ENCODE measurements at regions not wholly inside any gene's neighbourhood (a gene's known extent, or its start where the extent isn't known, plus 50 kb on each side); places are given as distances from the start of the nearest gene placed in this dataset.

- TF ChIP-seq WRNIP1 (IDR thresholded peaks at IDR 0.05; ENCODE audit: borderline replicate concordance, low read depth, low read length) (no peak), BHLHE40 (IDR thresholded peaks at IDR 0.05; ENCODE audit: borderline replicate concordance in 1 of 2, low read depth in 2 of 2, low read length in 1 of 2) (no peak), RAD21 (IDR thresholded peaks at IDR 0.05; ENCODE audit: insufficient read depth, low read depth, low read length) (no peak), ZNF274 (IDR thresholded peaks at IDR 0.05; ENCODE audit: insufficient read depth, insufficient read length) (no peak), ZNF384 (IDR thresholded peaks at IDR 0.05; ENCODE audit: borderline replicate concordance, low read depth, low read length) (no peak), E2F8 (IDR thresholded peaks at IDR 0.05; ENCODE audit: low read depth, partially characterized antibody) (no peak), MYC (IDR thresholded peaks at IDR 0.05; ENCODE audit: insufficient read depth, insufficient read length, insufficient replicate concordance, low read length, severe bottlenecking) (no peak), YY1 (IDR thresholded peaks at IDR 0.05; ENCODE audit: low read depth, low read length) (no peak), EED (IDR thresholded peaks at IDR 0.05; ENCODE audit: low read depth) (no peak)
- TF ChIP-seq, protein P1, sequence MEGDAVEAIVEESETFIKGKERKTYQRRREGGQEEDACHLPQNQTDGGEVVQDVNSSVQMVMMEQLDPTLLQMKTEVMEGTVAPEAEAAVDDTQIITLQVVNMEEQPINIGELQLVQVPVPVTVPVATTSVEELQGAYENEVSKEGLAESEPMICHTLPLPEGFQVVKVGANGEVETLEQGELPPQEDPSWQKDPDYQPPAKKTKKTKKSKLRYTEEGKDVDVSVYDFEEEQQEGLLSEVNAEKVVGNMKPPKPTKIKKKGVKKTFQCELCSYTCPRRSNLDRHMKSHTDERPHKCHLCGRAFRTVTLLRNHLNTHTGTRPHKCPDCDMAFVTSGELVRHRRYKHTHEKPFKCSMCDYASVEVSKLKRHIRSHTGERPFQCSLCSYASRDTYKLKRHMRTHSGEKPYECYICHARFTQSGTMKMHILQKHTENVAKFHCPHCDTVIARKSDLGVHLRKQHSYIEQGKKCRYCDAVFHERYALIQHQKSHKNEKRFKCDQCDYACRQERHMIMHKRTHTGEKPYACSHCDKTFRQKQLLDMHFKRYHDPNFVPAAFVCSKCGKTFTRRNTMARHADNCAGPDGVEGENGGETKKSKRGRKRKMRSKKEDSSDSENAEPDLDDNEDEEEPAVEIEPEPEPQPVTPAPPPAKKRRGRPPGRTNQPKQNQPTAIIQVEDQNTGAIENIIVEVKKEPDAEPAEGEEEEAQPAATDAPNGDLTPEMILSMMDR (IDR thresholded peaks at IDR 0.05 in 2 of 3, conservative IDR thresholded peaks at IDR 0.05 in 1 of 3; ENCODE audit: control insufficient read depth in 2 of 3, extremely low read depth in 1 of 3, insufficient read depth in 1 of 3, low read depth in 3 of 3, low read length in 3 of 3), result no peak
- TF ChIP-seq, protein P2, sequence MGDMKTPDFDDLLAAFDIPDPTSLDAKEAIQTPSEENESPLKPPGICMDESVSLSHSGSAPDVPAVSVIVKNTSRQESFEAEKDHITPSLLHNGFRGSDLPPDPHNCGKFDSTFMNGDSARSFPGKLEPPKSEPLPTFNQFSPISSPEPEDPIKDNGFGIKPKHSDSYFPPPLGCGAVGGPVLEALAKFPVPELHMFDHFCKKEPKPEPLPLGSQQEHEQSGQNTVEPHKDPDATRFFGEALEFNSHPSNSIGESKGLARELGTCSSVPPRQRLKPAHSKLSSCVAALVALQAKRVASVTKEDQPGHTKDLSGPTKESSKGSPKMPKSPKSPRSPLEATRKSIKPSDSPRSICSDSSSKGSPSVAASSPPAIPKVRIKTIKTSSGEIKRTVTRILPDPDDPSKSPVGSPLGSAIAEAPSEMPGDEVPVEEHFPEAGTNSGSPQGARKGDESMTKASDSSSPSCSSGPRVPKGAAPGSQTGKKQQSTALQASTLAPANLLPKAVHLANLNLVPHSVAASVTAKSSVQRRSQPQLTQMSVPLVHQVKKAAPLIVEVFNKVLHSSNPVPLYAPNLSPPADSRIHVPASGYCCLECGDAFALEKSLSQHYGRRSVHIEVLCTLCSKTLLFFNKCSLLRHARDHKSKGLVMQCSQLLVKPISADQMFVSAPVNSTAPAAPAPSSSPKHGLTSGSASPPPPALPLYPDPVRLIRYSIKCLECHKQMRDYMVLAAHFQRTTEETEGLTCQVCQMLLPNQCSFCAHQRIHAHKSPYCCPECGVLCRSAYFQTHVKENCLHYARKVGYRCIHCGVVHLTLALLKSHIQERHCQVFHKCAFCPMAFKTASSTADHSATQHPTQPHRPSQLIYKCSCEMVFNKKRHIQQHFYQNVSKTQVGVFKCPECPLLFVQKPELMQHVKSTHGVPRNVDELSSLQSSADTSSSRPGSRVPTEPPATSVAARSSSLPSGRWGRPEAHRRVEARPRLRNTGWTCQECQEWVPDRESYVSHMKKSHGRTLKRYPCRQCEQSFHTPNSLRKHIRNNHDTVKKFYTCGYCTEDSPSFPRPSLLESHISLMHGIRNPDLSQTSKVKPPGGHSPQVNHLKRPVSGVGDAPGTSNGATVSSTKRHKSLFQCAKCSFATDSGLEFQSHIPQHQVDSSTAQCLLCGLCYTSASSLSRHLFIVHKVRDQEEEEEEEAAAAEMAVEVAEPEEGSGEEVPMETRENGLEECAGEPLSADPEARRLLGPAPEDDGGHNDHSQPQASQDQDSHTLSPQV (IDR thresholded peaks at IDR 0.05), result no peak
Observed at GRCh38 chr18:30674596-30674995, 367.9 kb downstream of the DSC3 start.
